ENCODE measurements at regions not wholly inside any gene's neighbourhood (a gene's known extent, or its start where the extent isn't known, plus 50 kb on each side); places are given as distances from the start of the nearest gene placed in this dataset.

GRCh38 chr1:162930532-162930931, 69.6 kb upstream of the CCDC190 start:
- TF ChIP-seq CTCF (IDR thresholded peaks at IDR 0.05), result no peak

- TF ChIP-seq CTCF (IDR thresholded peaks at IDR 0.05), result no peak
Observed at GRCh38 chr1:162929177-162929576, 68.2 kb upstream of the CCDC190 start.

- TF ChIP-seq CTCF (IDR thresholded peaks at IDR 0.05), result no peak
Observed at GRCh38 chr1:162928141-162928540, 67.2 kb upstream of the CCDC190 start.

- TF ChIP-seq CTCF (IDR thresholded peaks at IDR 0.05), result no peak
Observed at GRCh38 chr1:162927421-162927820, 66.4 kb upstream of the CCDC190 start.

GRCh38 chr1:162926906-162927305, 65.9 kb upstream of the CCDC190 start:
- no peak for TF ChIP-seq CTCF (IDR thresholded peaks at IDR 0.05)

GRCh38 chr1:162924179-162924578, 63.2 kb upstream of the CCDC190 start:
- no peak for TF ChIP-seq CTCF (IDR thresholded peaks at IDR 0.05)

- TF ChIP-seq CTCF (IDR thresholded peaks at IDR 0.05), result no peak
Observed at GRCh38 chr1:162922201-162922600, 61.2 kb upstream of the CCDC190 start.

- no peak for TF ChIP-seq CTCF (IDR thresholded peaks at IDR 0.05)
Observed at GRCh38 chr1:162921311-162921710, 60.3 kb upstream of the CCDC190 start.
